ENCODE measurements at regions not wholly inside any gene's neighbourhood (a gene's known extent, or its start where the extent isn't known, plus 50 kb on each side); places are given as distances from the start of the nearest gene placed in this dataset.
"Not testable (repeated sequence)": the region's sequence is repeated elsewhere in the genome, so short reads cannot be mapped to it uniquely, and the experiment has no call there.

DNA sequence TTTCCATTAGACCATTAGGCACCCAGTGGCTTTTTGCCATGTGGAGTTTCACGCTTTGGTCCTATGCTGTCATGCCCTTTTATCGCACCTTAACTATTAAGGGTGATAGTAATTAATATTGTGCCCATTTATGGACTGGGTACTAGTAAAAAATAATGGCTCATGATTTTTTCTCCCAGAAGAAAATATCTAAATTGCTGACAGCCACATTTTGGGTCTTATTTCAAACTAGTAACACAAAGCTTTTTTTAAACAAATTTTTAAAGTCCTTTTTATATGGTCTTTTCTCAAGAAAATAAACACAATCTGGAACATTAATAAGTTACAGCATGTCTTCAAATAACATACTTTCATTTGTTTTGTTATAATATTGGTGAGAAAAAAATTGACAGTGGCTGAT is 179.7 kb downstream of the ANKRD7 start:
- H3K36me3 ChIP-seq (replicated peaks), result no peaks in the 10 kb centered on the region
- in situ Hi-C loops (cut with HindIII; ENCODE audit: low pct_ligation_motif_present, low sequenced_read_pairs), result no loop called here
- TF ChIP-seq, protein P1, sequence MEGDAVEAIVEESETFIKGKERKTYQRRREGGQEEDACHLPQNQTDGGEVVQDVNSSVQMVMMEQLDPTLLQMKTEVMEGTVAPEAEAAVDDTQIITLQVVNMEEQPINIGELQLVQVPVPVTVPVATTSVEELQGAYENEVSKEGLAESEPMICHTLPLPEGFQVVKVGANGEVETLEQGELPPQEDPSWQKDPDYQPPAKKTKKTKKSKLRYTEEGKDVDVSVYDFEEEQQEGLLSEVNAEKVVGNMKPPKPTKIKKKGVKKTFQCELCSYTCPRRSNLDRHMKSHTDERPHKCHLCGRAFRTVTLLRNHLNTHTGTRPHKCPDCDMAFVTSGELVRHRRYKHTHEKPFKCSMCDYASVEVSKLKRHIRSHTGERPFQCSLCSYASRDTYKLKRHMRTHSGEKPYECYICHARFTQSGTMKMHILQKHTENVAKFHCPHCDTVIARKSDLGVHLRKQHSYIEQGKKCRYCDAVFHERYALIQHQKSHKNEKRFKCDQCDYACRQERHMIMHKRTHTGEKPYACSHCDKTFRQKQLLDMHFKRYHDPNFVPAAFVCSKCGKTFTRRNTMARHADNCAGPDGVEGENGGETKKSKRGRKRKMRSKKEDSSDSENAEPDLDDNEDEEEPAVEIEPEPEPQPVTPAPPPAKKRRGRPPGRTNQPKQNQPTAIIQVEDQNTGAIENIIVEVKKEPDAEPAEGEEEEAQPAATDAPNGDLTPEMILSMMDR (IDR thresholded peaks at IDR 0.05; ENCODE audit: low read depth, low read length, missing control alignments), result no peak
- H3K27me3 ChIP-seq (replicated peaks), result no peaks in the 10 kb centered on the region
- H3K4me3 ChIP-seq (ENCODE audit: low read depth, low read length), result no peak overlapping the region
- no peak overlapping the region for H3K27ac ChIP-seq
- DNase-seq, result no peak

DNA sequence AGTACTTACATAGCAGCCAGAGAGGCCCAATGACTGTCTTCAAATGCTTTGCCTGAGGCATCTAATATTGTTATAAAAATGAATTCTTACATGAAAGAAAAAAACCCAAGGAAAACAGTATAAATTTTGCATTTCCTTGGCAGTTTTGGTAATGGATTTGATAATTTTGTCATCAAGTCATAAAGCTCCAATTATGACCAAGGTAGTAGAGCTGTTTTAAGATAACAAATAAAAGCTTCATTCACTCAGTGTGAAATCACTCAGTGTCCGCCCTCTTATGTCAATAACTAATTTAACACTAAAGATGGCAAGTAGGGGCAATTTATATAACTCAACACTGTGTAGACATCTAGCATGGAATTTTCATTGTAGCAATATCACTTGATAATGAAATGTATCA is 193.9 kb downstream of the ANKRD7 start:
- TF ChIP-seq, protein P1 (IDR thresholded peaks at IDR 0.05; ENCODE audit: low read depth, low read length, missing control alignments), result no peak
- no peak for DNase-seq
- H3K27ac ChIP-seq, result no peak overlapping the region
- in situ Hi-C loops (cut with HindIII; ENCODE audit: low pct_ligation_motif_present, low sequenced_read_pairs), result no loop called here
- H3K27me3 ChIP-seq (replicated peaks), result no peaks in the 10 kb centered on the region
- H3K4me3 ChIP-seq (ENCODE audit: low read depth, low read length), result no peak overlapping the region
- no peaks in the 10 kb centered on the region for H3K36me3 ChIP-seq (replicated peaks)

DNA sequence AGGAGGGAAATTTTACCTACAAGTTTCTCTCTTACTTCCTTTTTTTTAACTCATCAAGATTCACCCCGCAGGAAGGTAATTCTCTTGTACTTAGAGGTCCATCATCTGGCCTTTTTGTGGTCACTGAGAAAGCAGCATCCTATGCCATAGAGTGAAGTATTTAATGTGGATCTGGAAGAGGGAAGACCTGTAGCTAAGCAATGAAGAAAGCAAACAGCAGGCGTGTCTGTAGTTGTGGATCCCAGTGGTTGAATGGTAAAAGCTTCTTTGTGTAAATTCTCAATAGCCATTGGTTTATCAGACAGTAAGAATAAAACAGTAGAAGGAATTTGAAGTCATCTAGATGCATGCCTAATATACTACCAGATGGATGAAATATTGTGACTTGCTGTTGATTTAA is 196.4 kb downstream of the ANKRD7 start:
- no peaks in the 10 kb centered on the region for H3K36me3 ChIP-seq (replicated peaks)
- H3K27ac ChIP-seq, result no peak overlapping the region
- TF ChIP-seq, protein P1 (IDR thresholded peaks at IDR 0.05; ENCODE audit: low read depth, low read length, missing control alignments), result no peak
- in situ Hi-C loops (cut with HindIII; ENCODE audit: low pct_ligation_motif_present, low sequenced_read_pairs), result no loop called here
- no peak overlapping the region for H3K4me3 ChIP-seq (ENCODE audit: low read depth, low read length)
- DNase-seq, result no peak
- no peaks in the 10 kb centered on the region for H3K27me3 ChIP-seq (replicated peaks)

DNA sequence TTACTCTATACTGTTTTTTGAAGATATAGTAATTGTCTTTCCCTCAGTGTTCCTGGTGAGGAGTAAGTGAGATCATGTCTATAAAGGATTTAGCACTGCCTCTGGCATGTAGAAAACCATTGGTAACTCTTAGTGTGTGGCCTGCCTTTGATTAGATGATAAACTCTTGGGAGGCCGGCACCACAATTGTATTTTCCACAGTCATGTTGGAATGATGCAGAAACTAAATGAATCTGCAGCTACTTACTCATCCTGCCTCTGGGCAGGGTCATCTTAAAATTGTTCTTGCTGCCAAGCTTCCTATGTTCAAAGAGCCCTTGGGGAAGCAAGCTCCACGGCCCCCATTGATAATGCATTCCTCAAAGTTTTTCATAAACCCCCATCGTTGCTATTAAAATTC is 204.6 kb downstream of the ANKRD7 start:
- TF ChIP-seq, protein P1 (IDR thresholded peaks at IDR 0.05; ENCODE audit: low read depth, low read length, missing control alignments), result no peak
- Histone ChIP-seq H3K27ac (no peak overlapping the region), H3K4me3 (ENCODE audit: low read depth, low read length) (no peak overlapping the region), H3K36me3 (replicated peaks) (no peaks in the 10 kb centered on the region), H3K27me3 (replicated peaks) (no peaks in the 10 kb centered on the region)
- in situ Hi-C loops (cut with HindIII; ENCODE audit: low pct_ligation_motif_present, low sequenced_read_pairs), result no loop called here
- DNase-seq, result no peak

DNA sequence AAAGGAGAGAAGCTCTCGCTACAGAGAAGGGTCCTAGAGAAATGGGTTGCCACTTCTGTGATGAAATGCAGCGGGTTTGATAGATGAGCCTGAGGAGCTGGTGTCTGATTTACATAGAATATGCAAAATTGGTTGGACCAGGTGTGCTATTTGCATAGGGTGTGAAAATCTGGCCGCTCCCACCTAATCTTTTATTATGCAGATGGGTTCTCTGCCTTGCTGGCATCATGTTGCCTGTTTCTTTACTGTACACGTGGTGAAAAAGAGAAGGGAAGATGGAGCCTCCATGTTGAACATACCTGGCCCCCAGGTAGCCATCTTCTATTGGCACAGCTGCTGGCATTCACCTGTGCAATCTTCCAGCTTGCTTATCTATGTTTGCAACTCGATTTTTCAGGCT is 212.2 kb downstream of the ANKRD7 start:
- in situ Hi-C loops (cut with HindIII; ENCODE audit: low pct_ligation_motif_present, low sequenced_read_pairs), result no loop called here
- TF ChIP-seq, protein P1 (IDR thresholded peaks at IDR 0.05; ENCODE audit: low read depth, low read length, missing control alignments), result no peak
- no peak for DNase-seq

DNA sequence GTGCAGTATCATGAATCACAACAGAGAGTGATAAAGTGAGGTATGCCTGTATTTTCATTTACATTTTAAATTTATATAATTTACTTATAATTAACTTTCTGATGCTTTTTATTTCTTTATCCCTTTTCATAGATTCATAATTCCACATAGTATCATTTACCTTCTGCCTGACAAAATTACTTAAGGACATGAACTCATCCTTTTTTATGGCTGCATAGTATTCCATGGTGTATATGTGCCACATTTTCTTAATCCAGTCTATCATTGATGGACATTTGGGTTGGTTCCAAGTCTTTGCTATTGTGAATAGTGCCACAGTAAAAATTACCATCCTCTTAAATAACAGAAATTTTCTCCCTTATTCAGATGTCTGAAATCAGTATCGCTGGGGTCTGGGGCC is 224.5 kb downstream of the ANKRD7 start:
- H3K4me3 ChIP-seq (ENCODE audit: low read depth, low read length); DNase-seq; H3K27ac ChIP-seq; H3K36me3 ChIP-seq (replicated peaks); in situ Hi-C loops (cut with HindIII; ENCODE audit: low pct_ligation_motif_present, low sequenced_read_pairs); H3K27me3 ChIP-seq (replicated peaks): not testable (repeated sequence)

More for the DNA sequence above, 212.2 kb downstream of the ANKRD7 start:
- Histone ChIP-seq H3K27me3 (replicated peaks) (no peaks in the 10 kb centered on the region), H3K27ac (no peak overlapping the region), H3K4me3 (ENCODE audit: low read depth, low read length) (no peak overlapping the region), H3K36me3 (replicated peaks) (no peaks in the 10 kb centered on the region)

Measured in brain microvascular endothelial cell (primary cell).